Daoy (cell line): ENCODE measurements at regions not wholly inside any gene's neighbourhood (a gene's known extent, or its start where the extent isn't known, plus 50 kb on each side); places are given as distances from the start of the nearest gene placed in this dataset.
"Not testable (repeated sequence)": the region's sequence is repeated elsewhere in the genome, so short reads cannot be mapped to it uniquely, and the experiment has no call there.

Experiments used
- DNase-seq: peaks from one replicate; pipeline ENCODE4 v3.0.0-alpha.2; 2015; ENCODE audit warnings: low read depth

DNA sequence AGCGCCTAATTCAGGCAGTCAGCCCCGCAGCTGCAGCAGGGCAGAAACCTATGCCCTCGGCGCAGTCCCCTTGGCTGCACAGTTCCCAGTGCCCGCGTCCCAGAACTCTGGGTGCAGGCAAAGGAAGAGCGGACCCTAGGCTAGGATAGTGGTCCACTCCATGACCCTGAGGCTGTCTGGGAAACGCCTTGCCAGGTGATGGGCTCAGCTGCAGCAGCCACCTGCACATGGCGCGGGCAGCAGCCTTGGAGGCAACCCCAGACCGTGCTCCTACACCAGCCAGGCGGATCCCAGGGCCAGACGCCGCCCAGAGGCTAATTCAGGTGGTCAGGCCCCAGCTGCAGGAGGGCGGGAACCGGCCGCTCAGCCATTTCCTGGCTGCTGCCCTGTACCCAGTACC, 83.0 kb downstream of the POTEC start:
- not testable (repeated sequence) for DNase-seq

- DNase-seq: peak; percentile 57
These were observed 83.6 kb downstream of the POTEC start for GRCh38 chr18:14459826-14460225.

DNA sequence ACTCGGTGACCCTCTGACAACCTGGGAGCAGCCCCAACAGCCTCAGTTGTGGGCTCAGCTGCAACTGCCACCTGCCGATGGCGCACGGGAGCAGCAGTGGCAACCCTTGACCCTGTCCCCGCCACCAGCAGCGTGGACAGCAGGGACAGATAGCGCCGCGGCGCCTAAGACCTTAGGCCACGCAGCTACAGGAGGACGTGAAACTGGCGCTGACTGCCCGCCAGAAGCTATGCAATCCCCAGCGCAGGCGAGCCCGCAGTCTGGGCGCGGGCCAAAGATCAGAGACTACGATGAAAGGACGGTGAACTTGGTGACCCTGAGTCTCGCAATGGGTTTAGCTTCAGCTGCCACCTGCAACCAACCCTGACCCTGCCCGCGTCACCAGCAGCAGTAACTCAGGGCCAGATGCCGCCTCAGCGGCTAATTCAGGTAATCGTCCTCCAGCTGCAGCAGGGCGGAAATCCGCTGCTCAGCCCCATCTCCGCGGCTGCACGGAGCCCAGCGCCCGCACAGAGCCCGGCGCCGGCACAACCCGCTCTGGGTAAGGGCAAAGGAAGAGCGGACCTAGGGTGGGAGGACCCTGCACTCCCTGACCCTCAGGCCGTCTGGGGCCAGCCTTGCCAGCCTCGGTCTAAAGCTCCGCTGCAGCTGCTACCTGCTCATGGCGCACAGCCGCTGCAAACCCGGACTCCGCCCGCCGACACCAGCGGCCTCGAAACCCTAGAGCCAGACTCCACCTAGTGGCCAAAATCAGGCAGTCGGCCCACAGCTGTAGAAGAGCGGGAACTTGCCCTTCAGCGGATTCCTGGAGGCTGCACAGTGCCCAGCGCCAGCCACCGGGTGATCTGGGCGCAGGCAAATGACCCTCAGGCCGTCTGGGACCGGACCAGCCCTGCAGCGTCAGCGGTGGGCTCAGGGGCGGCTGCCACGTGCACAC, 85.1 kb downstream of the POTEC start:
- not testable (repeated sequence) for DNase-seq

DNA sequence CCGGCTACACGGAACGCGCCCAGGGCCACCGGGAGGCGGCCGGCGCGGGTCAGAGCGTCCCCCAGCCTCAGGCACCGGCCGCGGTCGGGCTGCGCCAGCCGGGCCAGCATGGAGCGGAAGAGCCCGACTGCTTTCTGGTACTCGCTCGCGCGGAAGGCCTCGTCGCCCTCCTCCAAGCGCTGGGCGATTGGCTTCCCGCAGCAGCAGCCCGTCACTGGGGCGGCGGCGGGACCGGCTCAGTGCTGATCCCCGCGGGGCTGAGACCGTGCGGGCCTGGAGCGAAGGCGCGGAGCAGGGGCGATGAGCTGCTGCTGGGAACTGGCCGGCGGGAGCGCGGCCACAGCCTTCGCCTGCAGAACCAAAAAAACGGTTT, 92.8 kb downstream of the POTEC start:
- DNase-seq: peak; percentile 31

DNA sequence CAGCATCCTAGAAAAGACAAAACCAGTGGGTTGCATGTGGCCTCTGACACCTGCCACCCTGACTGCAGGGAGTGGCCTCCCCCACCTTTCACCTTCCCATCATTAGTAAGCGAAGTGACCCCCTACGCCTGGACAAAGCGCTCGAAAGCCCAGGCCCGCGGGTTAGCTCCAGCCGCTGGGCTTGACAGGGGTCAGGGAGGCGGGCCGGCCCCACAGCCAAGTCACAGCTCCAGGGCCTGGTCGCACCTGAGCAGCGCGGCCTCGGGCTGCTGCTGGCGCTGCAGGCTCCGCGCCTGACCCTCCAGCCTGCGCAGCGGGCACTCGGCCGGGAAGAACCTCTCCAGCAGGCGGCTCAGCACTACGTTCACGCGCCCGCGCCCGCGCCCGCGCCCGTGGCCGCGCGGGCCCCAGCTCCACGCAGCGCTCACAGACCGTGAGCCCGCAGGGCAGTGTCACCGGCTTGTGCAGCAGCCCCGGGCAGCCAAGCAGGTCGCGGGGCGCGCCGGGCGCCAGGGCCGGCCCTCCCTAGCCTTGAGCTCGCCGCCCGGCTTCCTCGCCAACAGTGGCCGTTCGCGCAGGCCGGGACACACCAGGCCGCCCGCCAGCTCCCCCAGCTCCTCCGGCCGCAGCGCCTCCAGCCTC, 93.3 kb downstream of the POTEC start:
- not testable (repeated sequence) for DNase-seq

DNA sequence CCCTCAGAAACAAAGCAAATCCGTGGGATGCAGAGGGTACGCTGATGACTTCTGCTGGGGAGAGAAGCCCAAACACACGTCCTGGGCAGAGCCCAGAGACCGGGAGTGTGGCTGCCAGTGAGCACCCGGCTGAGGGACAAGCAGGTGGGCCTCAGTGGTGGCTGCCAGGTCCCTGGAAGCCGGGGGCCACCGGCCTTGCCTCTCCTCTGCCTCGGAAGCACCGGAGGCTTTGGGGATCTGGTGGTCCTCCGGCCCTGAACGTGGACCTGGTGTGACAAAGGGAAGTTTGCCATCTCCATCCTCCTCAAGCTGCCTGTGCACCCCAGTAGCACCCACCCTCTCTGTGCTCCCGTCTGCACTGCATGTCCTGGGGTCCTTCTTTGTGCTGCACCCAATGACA, 94.3 kb downstream of the POTEC start:
- DNase-seq: not testable (repeated sequence)

- not testable (repeated sequence) for DNase-seq
These were observed 95.7 kb downstream of the POTEC start for GRCh38 chr18:14447715-14448114.

- DNase-seq: not testable (repeated sequence)
These were observed 107.9 kb downstream of the POTEC start for GRCh38 chr18:14435460-14435859.

DNA sequence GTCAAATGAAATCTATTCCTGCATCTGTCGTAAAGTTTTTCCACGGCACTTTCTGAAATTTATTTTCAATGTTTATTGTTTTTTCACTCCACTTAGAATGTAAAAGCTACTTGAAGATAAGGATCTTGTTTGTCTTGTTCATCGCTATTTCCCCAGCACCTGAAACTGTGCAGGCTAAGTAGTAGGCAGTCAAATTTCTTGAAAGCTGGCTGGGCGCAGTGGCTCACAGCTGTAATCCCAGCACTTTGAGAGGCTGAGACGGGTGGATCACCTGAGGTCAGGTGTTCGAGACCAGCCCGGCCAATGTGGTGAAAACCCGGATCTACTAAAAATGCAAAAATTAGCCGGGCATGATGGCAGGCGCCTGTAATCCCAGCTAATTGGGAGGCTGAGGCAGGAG, 111.0 kb downstream of the POTEC start:
- not testable (repeated sequence) for DNase-seq

- peak; percentile 78 for DNase-seq
These were observed 112.3 kb downstream of the POTEC start for GRCh38 chr18:14431031-14431521.

GRCh38 chr18:14415806-14416205, 127.6 kb downstream of the POTEC start:
- DNase-seq: not testable (repeated sequence)

DNA sequence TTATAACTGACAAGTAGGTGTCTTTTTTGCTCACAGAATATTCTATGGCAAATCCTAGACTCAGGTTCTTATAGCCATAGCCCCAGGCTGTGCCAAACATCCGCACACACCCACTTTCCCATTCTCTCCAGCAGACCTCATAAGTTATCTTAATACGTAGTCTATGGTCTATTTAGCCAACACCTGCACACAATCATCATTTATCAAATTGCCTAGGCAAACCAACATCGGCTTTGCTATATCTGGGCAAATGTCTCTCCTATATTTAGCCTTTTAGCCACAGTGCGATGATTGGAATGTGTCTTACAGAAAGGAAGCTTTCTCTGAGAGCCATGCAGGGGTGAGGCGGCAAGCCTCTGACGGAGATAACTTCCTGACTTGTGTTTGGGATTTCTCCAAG, 128.0 kb downstream of the POTEC start:
- DNase-seq: not testable (repeated sequence)

DNA sequence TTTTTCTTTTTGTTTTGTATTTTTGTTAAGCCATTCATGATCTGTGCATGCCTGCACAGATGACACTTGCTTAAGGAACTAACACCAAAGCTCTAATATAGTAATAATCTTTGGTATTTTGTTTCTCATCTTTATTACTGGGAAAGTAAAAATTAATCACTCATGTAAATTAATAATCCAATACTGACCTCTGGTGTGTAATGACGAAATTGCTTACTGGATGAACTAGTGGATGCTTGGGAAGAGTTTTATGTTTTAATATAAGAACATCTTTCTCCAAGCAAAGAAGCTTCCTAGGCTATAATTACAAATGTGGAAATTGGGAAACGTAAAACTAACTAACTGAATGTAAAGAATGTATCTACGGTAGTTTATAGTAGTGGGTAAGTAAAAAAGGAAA, 147.9 kb downstream of the POTEC start:
- not testable (repeated sequence) for DNase-seq

DNA sequence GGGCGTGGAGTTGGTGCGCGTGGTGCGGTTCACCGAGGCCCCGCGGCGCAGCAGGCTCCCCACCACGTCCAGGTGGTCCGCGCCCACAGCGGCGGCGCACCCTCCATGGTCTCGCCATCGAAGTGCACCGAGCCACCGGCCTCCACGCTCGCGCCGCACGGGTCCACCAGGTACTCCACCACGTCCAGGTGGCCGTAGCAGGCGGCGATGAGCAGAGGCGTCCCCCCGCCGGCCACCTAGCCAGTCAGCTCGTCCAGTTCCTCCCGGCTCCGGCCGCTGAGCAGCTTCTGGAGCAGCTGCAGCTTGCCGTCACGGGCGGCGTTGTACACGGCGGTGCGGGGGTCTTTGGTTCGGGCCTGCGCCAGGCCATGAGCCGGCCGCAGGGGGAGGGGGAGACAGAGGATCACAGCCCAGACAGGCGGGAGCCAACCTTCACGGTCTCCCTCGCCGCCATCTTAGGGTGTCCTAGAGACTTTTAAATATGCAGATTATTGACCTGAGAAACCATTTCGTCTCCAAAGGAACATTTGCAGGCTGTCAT, 149.8 kb downstream of the POTEC start:
- not testable (repeated sequence) for DNase-seq

DNA sequence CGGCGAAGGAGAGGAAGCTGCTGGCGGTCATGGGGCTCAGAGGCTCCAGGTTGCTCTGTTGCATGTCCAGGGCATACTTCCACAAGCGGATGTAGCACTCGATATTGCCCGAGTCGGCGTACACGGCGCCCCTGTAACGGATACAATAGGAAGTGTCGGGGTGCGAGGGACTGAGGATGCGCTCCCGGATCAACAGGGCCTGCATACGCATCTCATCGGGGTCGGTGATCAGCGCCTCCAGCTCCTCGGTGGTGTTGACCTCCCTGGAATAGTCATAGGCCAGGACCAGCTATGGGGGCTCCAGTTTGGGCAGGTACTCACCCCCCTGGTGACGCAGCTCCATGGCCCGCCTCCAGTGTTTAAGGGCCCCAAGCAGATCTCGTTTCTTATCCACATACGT, 150.8 kb downstream of the POTEC start:
- DNase-seq: not testable (repeated sequence)

GRCh38 chr18:14384961-14385360, 158.4 kb downstream of the POTEC start:
- not testable (repeated sequence) for DNase-seq

GRCh38 chr18:14382666-14383065, 160.7 kb downstream of the POTEC start:
- not testable (repeated sequence) for DNase-seq

- not testable (repeated sequence) for DNase-seq
These were observed 163.9 kb downstream of the POTEC start for GRCh38 chr18:14379489-14379888.

DNA sequence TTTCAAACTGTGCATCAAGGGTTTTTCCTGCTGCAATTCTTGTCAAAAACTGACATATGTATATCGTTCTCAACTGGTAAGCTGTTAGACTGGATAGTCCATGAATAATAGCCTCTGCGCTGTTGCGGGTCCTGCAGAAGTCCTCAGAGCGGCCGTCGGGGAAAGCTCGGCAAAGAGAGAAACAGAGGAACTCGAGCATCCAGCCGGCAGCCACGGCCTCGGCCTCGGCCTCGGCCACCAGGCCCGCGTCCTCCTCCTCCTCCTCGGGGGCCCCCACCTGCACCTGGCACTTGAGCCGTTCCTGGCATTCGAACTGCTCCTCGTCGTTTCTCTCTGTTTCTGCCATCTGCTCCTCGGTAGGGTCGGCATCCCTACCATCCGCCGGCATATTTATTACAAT, 165.0 kb downstream of the POTEC start:
- DNase-seq: not testable (repeated sequence)

DNA sequence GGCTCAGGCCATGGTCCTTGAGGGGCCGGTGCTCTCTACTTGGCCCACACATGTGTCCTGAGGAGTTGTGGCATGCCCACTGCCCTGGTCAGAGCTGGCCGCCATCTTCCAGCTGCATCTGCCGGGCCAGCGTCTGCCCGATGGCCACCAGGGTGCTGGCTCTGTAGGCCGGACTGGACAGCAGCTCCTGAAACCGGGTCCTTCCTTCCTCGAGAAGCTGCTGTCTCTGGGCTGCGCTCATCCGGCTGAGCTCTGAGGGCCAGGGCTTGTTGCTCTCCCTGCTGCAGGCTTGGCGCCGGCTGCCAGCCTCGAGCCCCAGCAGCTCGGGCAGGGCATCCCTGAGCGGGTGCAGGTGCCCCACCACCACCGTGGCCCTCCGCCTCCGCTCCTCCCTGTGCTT, 182.1 kb downstream of the POTEC start:
- DNase-seq: not testable (repeated sequence)

DNA sequence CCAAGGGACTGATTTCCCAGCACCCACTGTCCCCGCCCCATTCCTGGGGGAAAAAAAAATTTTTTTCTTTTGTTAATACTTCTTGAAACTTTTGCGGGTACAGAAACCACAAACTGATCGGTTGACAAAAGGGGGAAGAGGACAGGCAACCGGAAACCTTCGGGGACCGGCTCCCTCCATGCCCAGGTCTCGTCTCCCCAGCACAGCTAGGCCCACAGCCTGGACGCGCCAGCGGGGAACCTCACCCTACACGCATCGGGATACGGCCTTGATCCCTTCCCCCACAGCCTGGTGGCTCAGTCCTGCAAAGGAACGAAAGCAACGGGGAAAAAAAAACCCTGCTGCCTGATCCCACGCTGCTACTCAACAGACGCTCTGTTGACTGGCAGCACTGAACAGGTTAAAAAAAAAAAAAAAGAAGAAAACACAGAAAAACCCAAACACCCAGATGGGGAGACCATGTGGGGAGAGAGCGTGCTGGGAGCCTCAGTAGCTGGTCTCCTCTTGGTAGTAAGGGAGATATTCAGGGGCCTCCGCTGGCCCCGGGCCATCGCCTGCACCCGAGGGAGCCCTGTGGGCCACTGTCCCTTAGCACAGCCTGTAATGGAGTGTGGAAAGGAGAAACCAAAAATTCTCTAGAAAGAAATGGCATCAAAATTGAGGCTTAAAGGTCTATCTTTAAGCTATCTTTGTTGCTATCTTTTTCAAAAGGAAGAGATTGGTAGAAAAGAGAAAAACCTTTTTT, 185.7 kb downstream of the POTEC start:
- not testable (repeated sequence) for DNase-seq

DNA sequence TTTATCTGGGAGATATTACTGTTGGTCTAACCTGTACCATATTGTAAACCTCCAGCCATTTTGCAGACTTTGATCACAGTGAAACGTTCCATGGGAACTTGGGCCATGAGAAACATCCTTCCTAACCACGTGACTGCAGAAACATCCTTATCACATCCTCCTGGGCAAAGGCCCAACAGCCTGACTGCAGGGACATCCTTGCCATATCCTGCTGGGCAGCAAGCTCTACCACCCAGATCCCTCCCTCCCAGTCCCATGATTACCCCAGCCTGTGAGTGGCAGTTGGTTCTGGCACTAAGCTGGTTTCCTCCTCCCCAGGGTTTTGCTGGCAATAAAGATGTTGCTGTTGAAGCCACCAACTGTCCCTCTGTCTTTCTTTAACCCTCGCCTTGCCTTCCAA, 201.2 kb downstream of the POTEC start:
- not testable (repeated sequence) for DNase-seq
